IPS DF 19.7 (cell line): ENCODE measurements at regions not wholly inside any gene's neighbourhood (a gene's known extent, or its start where the extent isn't known, plus 50 kb on each side); places are given as distances from the start of the nearest gene placed in this dataset.

Experiments used
- DNase-seq: peaks from one replicate; pipeline ENCODE4 v3.0.0-alpha.2; 2013; ENCODE audit warnings: low read depth, low spot score

DNA sequence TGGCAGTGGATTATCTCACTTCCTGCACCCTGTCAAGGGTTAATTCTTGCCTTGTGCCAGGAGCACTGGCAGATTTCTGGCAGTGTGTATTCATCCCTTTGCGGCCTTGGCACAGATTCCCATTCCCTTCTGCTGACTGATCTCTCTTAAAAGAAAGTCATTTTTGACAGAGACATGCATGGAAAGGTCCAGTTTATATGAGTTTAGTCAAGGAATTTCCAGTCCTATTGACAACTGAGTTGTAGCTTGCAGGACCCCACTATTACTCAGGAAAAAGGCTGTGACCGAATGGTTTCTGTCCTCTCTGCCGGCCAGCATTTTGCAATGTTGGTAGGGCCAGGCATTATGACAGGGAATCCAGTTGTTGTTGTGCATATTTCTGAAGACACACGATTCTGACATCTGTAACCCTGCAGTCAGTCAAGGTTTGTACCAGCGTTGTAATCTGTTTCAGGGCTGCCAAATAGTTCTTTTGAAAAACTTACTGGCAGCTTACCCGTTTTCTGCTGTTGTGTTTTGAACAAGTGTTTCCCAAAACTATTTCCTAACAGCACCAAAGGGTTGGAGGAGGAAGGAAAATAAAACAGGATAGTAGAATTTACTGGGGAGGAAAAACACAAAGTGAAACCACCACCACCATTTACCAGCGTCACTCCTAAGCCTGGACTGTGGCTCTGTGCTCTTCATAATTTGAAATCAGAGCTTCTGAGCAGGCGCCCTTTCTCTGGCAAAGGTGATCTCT lies 243.4 kb upstream of the KLF4 start:
- DNase-seq, result no peak

DNA sequence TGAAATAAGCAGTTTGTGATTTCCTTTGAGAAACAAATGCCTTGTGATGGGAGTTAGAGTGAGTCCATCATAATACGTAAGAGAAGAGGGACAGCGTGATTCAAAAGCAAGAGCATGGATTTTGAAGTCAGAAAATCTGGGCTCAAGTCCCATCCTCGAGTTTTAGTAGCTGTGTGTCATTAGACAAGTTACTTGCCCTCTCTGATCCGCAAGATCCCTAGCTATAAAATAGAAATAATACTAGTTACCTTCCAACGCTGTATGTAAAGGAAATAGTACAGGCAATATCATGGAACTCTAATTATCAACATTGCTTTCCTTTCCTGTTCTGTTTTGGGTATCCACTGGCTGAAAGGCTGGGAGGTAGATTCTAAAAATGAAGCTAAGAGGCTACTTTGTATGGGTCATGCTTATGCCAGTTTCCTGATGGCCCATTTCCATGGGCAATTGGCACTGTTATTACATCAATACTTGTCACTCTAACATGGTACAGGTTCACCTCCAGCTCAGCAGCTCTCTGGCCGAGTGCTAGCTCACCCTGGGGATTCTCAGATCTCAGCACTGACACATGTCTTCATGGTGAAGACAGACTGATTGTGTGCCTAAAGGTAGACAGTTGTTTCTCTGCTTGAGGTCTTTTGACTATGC lies 241.7 kb upstream of the KLF4 start:
- no peak for DNase-seq

DNA sequence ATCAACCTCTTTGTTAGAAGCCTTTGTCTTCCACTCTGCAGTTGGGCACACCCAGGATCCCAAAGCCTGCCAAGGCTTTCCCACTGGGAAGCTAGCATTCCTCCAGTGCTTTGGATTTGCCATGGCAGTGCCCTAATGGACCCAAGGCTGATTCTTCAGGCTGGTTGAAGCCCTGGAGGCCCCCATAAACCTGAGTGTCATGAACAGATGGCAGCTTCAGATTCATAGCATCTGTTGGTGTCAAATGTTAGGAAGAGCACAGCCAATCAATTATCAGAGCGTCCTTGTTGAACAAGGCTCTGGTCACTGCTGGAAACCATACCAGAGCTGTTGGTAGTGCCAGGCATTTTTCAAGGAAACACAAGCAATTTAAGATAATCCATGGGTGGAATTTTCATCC lies 241.1 kb upstream of the KLF4 start:
- DNase-seq, result no peak

DNA sequence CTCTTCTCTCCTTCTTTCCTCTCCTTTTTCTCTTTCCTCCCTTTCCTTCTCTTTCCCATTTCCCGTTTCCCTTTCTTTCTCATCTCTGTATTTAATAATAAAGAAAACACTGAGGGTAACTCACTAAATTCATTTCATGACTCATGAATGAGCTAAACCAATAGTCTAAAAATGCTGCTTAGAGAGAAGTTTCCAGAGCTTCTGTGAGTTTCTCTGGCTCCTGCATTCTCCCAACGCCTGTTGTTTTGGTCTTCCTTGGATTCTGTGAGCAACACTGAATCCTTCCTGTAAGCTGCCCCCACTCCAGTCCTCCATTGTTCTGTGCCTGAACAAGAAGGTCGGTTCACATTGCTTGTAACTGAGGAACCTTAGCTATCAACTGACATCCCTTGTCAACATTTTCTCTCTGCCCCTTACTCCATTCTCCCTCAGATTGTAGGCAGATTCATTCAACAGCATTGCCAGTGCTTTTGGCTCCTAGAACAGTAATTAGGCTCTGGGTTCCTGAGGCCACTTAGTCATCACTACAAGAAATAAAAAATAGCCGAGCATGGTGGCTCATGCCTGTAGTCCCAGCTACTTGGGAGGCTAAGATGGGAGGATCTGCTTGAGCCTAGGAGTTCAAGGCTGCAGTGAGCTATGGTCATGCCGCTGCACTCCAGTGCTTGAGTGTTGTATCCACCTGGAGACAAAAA lies 237.7 kb upstream of the KLF4 start:
- no peak for DNase-seq

DNA sequence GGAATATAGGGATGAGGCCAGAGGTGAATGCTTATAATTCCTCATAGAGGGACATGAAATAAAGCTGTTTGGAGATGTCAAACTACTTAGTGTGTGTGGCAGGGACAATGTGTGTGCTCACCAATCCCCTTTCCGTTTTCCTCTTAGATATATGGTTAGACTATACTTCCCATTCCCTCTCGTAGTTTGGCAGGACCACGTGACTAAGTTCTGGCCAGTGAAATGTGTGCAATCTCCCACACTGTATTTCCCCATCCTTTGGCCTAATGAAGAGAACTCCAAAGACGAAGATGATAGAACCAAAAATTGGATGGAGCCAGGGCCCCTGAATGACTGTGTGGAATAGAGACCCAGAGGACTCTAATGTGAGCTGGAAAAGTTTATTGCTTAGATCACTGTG lies 233.4 kb upstream of the KLF4 start:
- DNase-seq, result no peak

DNA sequence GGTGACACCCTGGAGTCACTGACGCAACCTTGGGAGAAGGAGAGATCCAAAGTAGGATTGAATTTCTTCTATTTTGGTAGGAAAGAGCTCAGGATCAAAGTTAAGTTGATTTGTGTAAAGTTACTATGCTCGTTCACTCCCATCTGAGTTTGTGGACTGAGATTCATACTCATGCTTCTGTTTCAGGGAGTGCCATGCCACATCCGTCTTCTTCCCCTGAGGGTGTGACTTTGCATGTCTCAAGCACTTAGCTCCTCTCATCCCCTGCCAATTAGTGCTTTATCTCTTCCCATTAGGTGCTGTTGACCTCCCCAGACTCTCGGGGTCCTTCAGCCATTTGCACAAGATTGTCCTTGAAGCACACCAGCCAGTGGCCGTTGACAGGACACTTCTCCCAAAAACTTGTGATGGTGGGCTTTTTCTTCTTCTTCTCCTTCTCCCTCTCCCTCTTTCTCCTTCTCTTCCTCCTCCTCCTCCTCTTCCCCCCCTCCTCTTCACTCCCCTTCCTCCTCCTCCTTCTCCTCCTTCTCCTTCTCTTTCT lies 232.2 kb upstream of the KLF4 start:
- no peak for DNase-seq

DNA sequence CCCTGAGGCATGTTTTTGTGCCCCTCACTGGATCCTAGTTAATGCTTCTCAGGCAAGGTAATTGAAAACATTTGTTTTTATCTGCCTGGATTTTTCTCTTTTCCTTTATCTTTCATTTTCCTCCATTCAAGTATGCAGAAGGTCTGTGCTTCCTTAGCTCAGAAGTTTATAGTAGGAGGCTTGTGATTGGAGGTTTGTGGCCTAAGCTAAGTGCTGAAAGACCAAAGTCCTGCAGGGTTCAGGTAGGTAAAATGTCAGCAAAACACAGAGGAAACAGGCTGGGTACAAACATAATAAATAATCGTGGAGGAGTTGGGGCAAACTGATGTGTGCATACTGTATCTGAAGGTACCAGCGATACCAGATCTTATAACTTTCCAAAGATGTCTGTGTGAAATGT lies 230.9 kb upstream of the KLF4 start:
- no peak for DNase-seq

DNA sequence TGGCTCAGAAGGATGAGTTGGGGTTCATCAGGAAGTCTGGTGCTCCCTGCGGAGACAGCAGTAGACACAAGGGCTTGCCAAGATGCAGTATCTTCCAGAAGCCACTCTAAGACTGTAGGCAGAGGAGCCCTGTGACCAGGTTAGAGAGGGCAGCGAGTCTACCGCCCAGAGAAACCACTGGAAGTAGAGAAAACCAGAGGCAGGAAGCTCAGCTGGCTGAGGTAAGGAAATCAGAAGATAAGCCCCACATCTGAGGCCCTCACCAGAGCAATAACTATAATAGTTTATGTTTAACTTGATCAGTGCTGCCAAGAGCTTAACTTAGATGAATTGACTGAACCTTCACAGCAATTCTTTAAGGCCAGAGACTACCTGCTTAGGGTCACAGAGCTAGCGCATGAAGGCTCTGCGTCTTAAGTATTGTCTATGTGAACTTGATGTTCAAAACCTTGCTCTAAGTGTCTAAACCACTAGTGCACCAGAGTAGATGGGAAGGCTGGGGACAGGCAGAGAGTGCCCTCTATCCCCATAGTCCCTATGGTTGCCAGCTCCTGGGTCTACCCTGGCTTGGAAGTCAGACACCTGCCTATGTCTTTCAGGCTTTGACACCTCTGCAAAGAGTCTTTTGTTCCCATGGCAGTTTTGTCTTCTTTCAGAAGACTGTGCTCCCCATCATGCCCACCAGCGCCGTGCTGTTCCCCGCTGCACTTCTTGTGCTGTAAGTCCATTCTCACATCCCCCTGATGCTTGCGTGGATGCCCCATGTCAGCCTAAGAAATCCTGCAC lies 228.2 kb upstream of the KLF4 start:
- DNase-seq, result no peak

DNA sequence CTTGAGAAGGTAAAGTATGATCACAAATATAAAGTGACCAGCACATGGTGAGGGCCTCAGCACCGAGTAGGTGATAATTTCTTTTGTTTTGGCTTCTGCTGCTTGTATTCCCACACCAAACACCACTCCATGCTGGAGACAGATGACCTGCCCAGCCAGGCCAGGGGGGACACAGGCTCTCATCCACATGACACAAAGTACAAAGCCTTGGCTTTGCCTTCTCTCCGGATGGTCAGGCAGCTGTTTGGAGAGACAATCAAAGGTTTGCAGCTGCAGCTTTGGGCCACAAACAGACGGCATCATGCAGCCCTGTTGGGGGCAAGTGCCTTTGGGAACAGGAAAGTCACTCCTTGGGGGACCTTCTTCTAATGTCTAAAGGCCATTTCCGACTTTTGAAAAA lies 226.2 kb upstream of the KLF4 start:
- DNase-seq, result no peak

DNA sequence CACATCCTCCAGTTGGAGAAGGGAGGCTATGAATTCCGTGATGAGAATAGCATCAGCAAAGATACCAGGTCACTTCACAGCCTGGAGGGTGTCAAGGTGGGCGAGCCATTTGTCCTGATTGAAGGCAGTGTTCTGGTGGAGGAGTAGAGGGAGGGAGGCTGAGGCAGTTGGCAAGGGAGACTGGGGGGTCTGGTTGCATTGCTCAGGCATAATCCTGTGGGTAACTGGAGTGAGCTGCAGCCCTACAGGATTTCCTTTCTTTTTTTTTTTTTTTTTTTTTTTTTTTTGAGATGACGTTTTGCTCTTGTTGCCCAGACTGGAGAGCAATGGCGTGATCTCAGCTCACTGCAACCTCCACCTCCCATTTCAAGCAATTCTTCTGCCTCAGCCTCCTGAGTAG lies 223.9 kb upstream of the KLF4 start:
- DNase-seq, result no peak

DNA sequence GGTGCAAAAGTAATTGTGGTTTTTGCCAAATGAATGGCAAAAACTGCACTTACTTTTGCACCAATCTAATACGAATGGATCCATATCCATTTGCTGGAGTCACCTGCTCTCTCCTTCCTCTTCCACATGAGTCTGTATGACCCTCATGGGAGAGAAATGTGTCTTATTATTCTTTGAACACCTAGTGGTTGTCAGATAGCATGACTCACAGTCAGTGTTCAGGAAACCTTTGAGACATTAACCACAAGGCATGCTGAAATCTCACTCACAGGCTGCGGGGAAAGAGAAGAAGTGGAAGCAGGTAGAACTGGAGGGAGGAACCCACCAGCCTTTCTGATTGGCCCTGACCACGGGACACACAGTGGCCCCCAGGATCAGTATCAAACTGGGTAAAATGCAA lies 222.8 kb upstream of the KLF4 start:
- no peak for DNase-seq

DNA sequence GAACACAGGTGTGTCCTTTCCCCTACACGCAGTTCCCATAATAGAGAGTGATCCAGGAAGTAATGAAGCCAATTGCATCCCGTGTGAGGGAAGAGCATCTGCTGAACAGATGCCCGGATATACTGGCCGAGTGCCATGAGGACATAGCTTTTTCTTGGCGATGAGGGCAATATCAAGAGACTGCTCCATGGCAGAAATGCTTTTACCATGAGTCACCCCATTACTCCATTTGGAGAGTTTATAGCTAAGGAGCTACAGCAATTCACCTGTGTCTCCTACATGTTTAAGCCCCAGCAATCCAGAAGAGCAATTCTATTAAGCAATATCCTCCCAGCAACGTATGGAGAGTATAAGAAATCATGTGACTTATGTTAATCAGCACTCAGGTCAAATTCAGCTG lies 222.0 kb upstream of the KLF4 start:
- no peak for DNase-seq

DNA sequence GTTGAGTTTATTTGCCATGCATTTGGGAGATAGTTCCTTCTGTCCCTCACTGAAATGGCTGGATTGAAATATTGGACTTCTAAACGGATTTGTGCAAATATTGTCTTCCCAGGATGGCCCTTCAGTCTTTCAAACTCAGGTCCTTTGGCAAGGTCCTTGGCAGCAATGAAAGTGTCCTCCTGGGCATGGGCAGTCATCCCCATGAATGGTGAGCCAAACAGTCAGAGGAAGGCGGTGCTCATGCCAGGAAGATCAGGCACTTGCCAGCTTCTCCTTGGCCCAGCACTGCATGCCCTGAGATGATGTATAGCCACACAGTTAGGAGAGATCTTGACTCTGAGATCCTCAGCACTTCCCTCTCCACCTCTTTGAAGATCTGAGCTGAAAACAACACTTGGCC lies 221.4 kb upstream of the KLF4 start:
- no peak for DNase-seq

DNA sequence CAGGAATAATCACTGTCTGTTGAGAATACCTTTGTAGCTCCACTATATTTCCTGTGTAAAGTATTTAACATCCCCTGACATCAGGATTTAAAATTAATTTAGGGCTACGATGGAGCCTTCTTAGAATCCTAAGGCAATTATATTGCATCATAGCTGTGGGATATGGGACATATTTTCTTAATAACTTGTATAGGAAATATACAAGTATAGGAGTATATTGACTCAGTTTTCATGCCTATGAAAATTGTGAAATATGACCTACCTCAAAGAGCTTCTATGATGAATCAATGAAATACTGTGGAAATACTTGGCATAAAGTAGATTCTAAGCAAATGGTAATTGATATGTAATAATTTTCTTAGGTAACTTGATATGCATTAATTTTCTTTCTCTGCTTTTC lies 221.0 kb upstream of the KLF4 start:
- DNase-seq, result no peak

DNA sequence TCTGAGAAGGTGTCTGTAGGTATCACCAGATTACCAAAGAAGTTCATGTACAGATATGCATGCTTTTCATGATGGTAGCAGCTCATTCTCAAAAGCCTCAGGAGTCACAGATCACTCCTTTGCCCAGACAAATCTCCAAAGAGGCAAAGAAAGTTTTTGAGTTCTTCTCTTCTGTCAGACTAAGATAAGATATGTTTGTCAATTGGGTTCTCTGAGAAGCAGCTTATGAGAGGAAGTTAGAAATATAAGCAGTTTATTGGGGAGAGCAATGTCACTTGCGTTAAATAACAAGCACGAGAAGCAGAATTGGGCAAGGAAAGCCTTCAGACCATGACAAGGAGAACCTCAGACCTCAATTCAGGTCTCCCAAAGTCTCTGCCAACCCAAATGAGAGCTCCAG lies 219.2 kb upstream of the KLF4 start:
- no peak for DNase-seq

DNA sequence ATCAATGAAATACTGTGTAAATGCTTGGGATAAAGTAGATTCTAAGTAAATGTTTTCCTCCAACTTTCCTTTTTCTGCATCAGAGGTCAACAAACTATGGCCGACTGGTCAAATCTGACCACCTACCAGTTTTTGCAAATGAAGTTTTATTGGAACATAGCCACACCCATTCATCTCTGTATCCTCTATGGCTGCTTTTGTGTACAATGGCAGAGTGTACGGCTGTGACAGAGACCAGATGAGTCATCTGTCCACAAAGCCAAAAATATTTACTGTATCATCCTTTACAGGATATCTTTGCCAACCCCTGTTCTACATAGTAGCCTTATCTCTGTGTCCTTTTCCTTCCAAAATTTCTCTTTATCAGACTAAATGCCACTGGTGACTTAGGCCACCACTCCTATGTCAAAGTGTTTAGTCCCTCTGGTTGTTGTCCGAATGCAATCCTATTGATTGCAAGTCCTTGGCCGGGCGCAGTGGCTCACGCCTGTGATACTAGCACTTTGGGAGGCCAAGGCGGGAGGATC lies 218.4 kb upstream of the KLF4 start:
- no peak for DNase-seq

DNA sequence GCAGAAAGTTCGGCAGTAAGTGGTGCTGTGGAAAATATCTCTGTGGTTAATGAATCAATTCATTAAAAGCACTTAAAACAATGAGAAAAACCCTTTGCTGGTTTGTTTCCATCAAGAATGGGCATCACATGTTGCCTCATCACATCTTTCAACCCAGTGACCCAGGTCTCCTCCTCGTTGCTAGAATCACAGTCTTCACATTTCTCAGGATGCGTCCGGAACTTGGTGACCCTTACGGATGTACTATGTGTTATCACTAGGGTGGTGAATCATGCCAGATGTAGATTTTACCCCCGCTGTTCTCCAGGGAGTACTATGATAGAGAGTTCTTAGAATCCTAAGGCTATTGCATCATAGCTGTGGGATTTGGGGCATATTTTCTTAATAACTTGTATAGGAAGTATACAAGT lies 217.9 kb upstream of the KLF4 start:
- no peak for DNase-seq

DNA sequence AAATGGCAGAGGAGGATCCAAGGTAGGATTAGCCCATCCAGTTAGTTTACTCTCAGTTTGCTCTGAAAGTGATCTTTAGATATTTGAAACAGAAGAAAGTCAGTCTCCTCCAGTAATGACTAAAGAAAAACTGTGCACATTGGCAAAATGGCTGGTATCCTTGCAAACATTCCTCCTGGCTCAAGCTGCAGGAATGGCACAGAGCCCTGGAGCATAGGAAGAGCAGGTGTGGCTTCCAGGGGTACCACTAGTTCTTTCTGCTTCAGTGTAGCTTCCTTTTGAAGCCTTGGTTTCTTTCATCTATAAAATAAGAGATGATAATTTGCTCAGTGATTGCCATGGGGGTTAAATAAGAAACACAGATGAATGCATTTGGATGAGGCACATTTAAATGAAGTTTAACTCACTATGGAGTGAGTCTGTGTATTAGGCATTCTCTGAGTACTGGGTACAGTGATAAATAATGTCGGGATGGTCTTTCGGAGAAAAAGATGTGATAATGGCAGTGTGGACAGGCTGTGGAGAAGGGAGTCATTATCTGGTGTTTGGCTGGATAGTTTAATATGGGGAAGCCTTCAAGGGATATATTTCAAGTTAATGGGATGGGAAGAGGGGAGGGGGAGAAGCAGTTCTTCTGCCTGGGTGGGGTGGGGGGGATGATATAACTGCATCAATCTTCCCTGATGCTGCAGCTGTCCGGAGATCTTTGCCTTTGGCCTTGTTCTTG lies 217.3 kb upstream of the KLF4 start:
- no peak for DNase-seq

DNA sequence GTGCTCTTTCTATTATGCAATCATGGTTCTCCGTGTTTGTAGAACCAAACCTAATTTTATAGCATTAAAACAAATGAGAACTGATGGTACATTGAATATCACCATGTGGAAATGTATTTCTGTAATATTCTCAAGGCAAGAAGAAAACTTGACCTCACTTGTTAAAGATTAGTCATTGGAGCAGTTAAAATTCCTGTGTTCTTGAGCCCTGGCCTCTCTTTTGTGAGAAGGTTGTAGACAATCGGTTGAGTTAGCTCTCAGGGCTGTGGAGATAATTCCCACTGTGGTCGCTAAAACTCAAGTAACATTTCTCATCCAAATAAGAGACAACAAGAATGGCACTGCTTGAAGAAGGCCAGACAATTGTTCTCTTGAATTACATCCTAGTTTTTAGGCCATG lies 216.0 kb upstream of the KLF4 start:
- no peak for DNase-seq

DNA sequence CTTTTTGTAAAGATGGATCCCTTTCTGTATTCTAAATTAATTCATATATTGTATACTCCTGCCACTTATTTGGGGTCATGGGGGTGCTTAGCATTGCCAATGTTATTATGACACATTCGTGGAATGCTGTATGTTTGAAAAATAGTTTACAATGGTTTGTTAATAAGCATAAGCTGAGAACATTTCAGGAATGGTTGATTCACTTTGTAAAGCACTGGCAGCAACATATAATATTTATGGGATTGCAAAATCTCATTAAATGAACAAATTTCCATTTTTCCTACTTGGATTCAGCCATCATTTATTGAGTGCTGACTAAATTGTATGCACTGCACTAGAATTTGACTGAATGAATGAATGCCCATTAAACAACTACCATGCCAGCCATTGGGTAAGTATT lies 215.2 kb upstream of the KLF4 start:
- no peak for DNase-seq

DNA sequence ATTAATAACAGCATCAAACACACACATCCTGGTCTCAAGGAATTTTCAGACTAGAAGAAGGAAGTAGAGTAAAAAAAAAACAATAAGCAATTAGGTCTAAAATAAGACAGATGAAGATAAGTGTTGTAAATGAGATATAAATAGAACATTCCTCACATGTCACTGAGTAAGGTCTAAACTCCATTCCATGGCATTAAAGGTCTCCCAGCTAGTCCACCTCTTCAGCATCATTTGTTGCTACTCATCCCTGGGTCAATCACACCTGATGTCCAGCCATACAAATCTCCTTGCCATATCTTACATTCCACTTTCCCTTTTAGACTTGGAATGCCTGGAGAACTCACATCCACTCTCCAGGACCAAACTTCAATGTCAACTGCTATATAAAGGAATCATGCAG lies 214.1 kb upstream of the KLF4 start:
- no peak for DNase-seq
